ENCODE measurements at regions not wholly inside any gene's neighbourhood (a gene's known extent, or its start where the extent isn't known, plus 50 kb on each side); places are given as distances from the start of the nearest gene placed in this dataset.

- TF ChIP-seq CTCF (IDR thresholded peaks at IDR 0.05) (no peak), EZH2 (IDR thresholded peaks at IDR 0.05; ENCODE audit: borderline replicate concordance, insufficient read depth, low read depth, low read length, poor library complexity, severe bottlenecking) (no peak)
Measured at GRCh38 chr10:121222842-121223241, 371.7 kb downstream of the WDR11 start.

All from B cell (primary cell).